ENCODE measurements at regions not wholly inside any gene's neighbourhood (a gene's known extent, or its start where the extent isn't known, plus 50 kb on each side); places are given as distances from the start of the nearest gene placed in this dataset.

GRCh38 chr6:56837322-56837894 is 117.5 kb upstream of the BEND6 start:
- TF ChIP-seq CTCF (IDR thresholded peaks at IDR 0.05; ENCODE audit: unreplicated experiment in 3 of 3), result no peak
- no peak overlapping the region for H3K27ac Mint-ChIP-seq
- no peak overlapping the region for H3K4me3 Mint-ChIP-seq
- no peaks in the 10 kb centered on the region for H3K9me3 Mint-ChIP-seq
- no peaks in the 10 kb centered on the region for H3K36me3 Mint-ChIP-seq (ENCODE audit: low read depth)
- peaks cover 30% of the 10 kb centered on the region for H3K4me1 Mint-ChIP-seq
- H3K27me3 Mint-ChIP-seq (ENCODE audit: low read depth), result peaks cover under 1% of the 10 kb centered on the region

GRCh38 chr6:56835612-56836011 is 119.3 kb upstream of the BEND6 start:
- no peaks in the 10 kb centered on the region for H3K27me3 Mint-ChIP-seq (ENCODE audit: low read depth)
- no peaks in the 10 kb centered on the region for H3K36me3 Mint-ChIP-seq (ENCODE audit: low read depth)
- H3K9me3 Mint-ChIP-seq, result no peaks in the 10 kb centered on the region
- no peak for TF ChIP-seq CTCF (IDR thresholded peaks at IDR 0.05; ENCODE audit: unreplicated experiment in 3 of 3)
- no peak overlapping the region for H3K4me3 Mint-ChIP-seq
- peaks cover 18% of the 10 kb centered on the region for H3K4me1 Mint-ChIP-seq
- H3K27ac Mint-ChIP-seq, result no peak overlapping the region

- no peaks in the 10 kb centered on the region for H3K27me3 Mint-ChIP-seq (ENCODE audit: low read depth)
- no peaks in the 10 kb centered on the region for H3K36me3 Mint-ChIP-seq (ENCODE audit: low read depth)
- no peak overlapping the region for H3K4me3 Mint-ChIP-seq
- no peak overlapping the region for H3K27ac Mint-ChIP-seq
- no peak for TF ChIP-seq CTCF (IDR thresholded peaks at IDR 0.05; ENCODE audit: unreplicated experiment in 3 of 3)
- H3K4me1 Mint-ChIP-seq, result peaks cover 14% of the 10 kb centered on the region
- no peaks in the 10 kb centered on the region for H3K9me3 Mint-ChIP-seq
Measured at GRCh38 chr6:56833873-56834272, 121.0 kb upstream of the BEND6 start.

GRCh38 chr6:56833127-56833791 is 121.6 kb upstream of the BEND6 start:
- H3K27me3 Mint-ChIP-seq (ENCODE audit: low read depth), result no peaks in the 10 kb centered on the region
- no peaks in the 10 kb centered on the region for H3K36me3 Mint-ChIP-seq (ENCODE audit: low read depth)
- peaks cover 8% of the 10 kb centered on the region for H3K4me1 Mint-ChIP-seq
- no peak overlapping the region for H3K4me3 Mint-ChIP-seq
- H3K9me3 Mint-ChIP-seq, result no peaks in the 10 kb centered on the region
- no peak overlapping the region for H3K27ac Mint-ChIP-seq
- no peak for TF ChIP-seq CTCF (IDR thresholded peaks at IDR 0.05; ENCODE audit: unreplicated experiment in 3 of 3)

GRCh38 chr6:56832225-56832624 is 122.7 kb upstream of the BEND6 start:
- H3K4me3 Mint-ChIP-seq, result no peak overlapping the region
- no peaks in the 10 kb centered on the region for H3K36me3 Mint-ChIP-seq (ENCODE audit: low read depth)
- TF ChIP-seq CTCF (IDR thresholded peaks at IDR 0.05; ENCODE audit: unreplicated experiment in 3 of 3), result no peak
- peaks cover 5% of the 10 kb centered on the region for H3K4me1 Mint-ChIP-seq
- no peaks in the 10 kb centered on the region for H3K9me3 Mint-ChIP-seq
- no peak overlapping the region for H3K27ac Mint-ChIP-seq
- no peaks in the 10 kb centered on the region for H3K27me3 Mint-ChIP-seq (ENCODE audit: low read depth)

GRCh38 chr6:56831334-56831733 is 123.6 kb upstream of the BEND6 start:
- no peak overlapping the region for H3K4me3 Mint-ChIP-seq
- H3K27ac Mint-ChIP-seq, result peak overlapping the region in 1 of 3 experiments; percentile 5
- no peaks in the 10 kb centered on the region for H3K9me3 Mint-ChIP-seq
- no peaks in the 10 kb centered on the region for H3K36me3 Mint-ChIP-seq (ENCODE audit: low read depth)
- H3K27me3 Mint-ChIP-seq (ENCODE audit: low read depth), result no peaks in the 10 kb centered on the region
- TF ChIP-seq CTCF (IDR thresholded peaks at IDR 0.05; ENCODE audit: unreplicated experiment in 3 of 3), result no peak
- peaks cover 5% of the 10 kb centered on the region for H3K4me1 Mint-ChIP-seq
